Smooth muscle cell (in vitro differentiated cells): ENCODE measurements at regions not wholly inside any gene's neighbourhood (a gene's known extent, or its start where the extent isn't known, plus 50 kb on each side); places are given as distances from the start of the nearest gene placed in this dataset.
A peak's percentile ranks its signal among the peaks of the same experiment; 100 is the strongest.

ENCODE experiments used
- DNase-seq: peaks from one replicate; lab custom pipeline; 2025; ENCODE audit not compliant: unreplicated experiment; lab: John Stamatoyannopoulos, UW
- H2AFZ ChIP-seq: fragments of 200-600 bp; sonication (generic); 2 replicates; pipeline ENCODE4 v1.6.0; 2016; ENCODE audit warnings: antibody characterized with exemption, low read depth, mild to moderate bottlenecking
- H3F3A ChIP-seq: fragments of 200-600 bp; sonication (generic); 2 replicates; pipeline ENCODE4 v1.6.0; 2017; ENCODE audit warnings: antibody characterized with exemption, low read depth
- H3K27ac ChIP-seq: fragments of 200-600 bp; sonication (generic); 2 replicates; pipeline ENCODE4 v1.5.1; 2016; ENCODE audit warnings: low read depth, mild to moderate bottlenecking
- H3K27me3 ChIP-seq: fragments of 200-600 bp; sonication (generic); 2 replicates; pipeline ENCODE4 v1.6.1; 2016; ENCODE audit warnings: low read depth, mild to moderate bottlenecking
- H3K36me3 ChIP-seq: fragments of 200-600 bp; sonication (generic); 2 replicates; pipeline ENCODE4 v1.5.1; 2016; ENCODE audit warnings: low read depth
- H3K4me1 ChIP-seq: fragments of 200-600 bp; sonication (generic); 2 replicates; pipeline ENCODE4 v1.5.1; 2016; ENCODE audit warnings: low read depth
- H3K4me2 ChIP-seq: fragments of 200-600 bp; sonication (generic); 2 replicates; pipeline ENCODE4 v1.6.0; 2016; ENCODE audit warnings: mild to moderate bottlenecking
- H3K4me3 ChIP-seq: fragments of 200-600 bp; sonication (generic); 2 replicates; pipeline ENCODE4 v1.5.1; 2016; ENCODE audit warnings: mild to moderate bottlenecking
- H3K79me2 ChIP-seq: fragments of 200-600 bp; sonication (generic); 2 replicates; pipeline ENCODE4 v1.6.0; 2016; ENCODE audit warnings: low read depth, mild to moderate bottlenecking
- H3K9ac ChIP-seq: fragments of 200-600 bp; sonication (generic); 2 replicates; pipeline ENCODE4 v1.6.0; 2016; ENCODE audit warnings: low read depth
- H3K9me3 ChIP-seq: fragments of 200-600 bp; sonication (generic); replicated peaks from 2 replicates; pipeline ENCODE4 v1.5.1; 2016; ENCODE audit warnings: low read depth
- H4K20me1 ChIP-seq: fragments of 200-600 bp; sonication (generic); 2 replicates; pipeline ENCODE4 v1.6.0; 2016; ENCODE audit warnings: low read depth
- WGBS: methylation state at CpG from one replicate; pipeline ENCODE4 v1.1.7; 2016; ENCODE audit warnings: low lambda C conversion rate; 5-methylcytosine and 5-hydroxymethylcytosine counted together
- TF ChIP-seq, protein P1 (sequence below): fragments of 200-600 bp; sonication (generic); IDR thresholded peaks from 2 replicates; pipeline ENCODE4 v1.5.1; 2017; ENCODE audit warnings: borderline replicate concordance, mild to moderate bottlenecking, antibody characterized with exemption; ENCODE audit not compliant: insufficient read depth, poor library complexity, severe bottlenecking

DNA sequence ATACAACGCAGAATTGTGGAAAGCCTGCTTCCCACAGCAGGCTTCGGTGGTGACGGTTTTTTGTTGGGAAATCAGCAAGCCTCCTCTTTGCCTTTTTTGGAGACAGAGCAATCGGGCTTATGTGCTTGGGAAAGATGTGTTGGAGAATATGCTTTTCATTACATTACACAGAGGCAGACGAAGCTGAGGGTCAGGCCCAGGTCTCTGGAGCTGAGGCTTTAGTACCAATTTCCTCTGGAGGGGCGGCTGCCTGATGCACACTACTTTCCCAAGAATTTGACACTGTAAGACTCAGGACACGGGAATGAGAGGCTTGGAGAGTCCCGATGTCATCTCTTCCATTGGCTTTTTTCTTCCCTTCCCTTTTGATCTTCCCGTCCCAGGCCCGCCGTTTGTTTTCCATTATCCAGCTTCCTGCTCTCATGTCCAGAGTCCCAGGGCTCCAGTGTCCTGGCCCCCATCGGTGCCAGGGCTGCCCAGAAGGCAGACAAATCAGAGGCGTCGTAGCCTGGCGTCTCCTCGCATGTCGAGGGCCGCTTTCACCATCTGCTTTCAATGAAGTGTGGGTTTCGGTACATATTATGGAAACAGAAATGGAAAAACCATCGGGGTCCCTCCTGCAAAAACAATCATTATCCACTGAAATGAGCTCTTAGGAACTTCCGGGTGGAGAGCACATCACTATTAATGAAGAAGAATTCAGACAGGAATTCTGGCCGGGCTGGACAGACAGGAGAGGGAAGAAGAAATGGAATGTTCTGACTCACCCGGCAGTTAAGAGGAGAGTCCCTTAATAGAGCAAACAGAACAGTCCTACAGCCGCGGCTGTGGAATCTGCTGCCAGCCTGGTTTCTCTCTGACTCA, 123.0 kb upstream of the JCAD start:
- H3K4me2 ChIP-seq: peak overlapping the region; percentile 78
- peaks cover 20% of the 10 kb centered on the region for H3K4me1 ChIP-seq
- TF ChIP-seq, protein P1, sequence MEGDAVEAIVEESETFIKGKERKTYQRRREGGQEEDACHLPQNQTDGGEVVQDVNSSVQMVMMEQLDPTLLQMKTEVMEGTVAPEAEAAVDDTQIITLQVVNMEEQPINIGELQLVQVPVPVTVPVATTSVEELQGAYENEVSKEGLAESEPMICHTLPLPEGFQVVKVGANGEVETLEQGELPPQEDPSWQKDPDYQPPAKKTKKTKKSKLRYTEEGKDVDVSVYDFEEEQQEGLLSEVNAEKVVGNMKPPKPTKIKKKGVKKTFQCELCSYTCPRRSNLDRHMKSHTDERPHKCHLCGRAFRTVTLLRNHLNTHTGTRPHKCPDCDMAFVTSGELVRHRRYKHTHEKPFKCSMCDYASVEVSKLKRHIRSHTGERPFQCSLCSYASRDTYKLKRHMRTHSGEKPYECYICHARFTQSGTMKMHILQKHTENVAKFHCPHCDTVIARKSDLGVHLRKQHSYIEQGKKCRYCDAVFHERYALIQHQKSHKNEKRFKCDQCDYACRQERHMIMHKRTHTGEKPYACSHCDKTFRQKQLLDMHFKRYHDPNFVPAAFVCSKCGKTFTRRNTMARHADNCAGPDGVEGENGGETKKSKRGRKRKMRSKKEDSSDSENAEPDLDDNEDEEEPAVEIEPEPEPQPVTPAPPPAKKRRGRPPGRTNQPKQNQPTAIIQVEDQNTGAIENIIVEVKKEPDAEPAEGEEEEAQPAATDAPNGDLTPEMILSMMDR: no peak
- H4K20me1 ChIP-seq: no peaks in the 10 kb centered on the region
- H2AFZ ChIP-seq: peak overlapping the region; percentile 56
- no peaks in the 10 kb centered on the region for H3K9me3 ChIP-seq
- DNase-seq: no peak
- peak overlapping the region; percentile 98 for H3K27ac ChIP-seq
- peak overlapping the region; percentile 27 for H3K4me3 ChIP-seq
- peaks cover 17% of the 10 kb centered on the region for H3F3A ChIP-seq
- 12% methylated on average over 25 of the region's 25 CpGs for WGBS
- H3K79me2 ChIP-seq: no peaks in the 10 kb centered on the region
- no peaks in the 10 kb centered on the region for H3K36me3 ChIP-seq
- peak overlapping the region; percentile 91 for H3K9ac ChIP-seq
- no peaks in the 10 kb centered on the region for H3K27me3 ChIP-seq

DNA sequence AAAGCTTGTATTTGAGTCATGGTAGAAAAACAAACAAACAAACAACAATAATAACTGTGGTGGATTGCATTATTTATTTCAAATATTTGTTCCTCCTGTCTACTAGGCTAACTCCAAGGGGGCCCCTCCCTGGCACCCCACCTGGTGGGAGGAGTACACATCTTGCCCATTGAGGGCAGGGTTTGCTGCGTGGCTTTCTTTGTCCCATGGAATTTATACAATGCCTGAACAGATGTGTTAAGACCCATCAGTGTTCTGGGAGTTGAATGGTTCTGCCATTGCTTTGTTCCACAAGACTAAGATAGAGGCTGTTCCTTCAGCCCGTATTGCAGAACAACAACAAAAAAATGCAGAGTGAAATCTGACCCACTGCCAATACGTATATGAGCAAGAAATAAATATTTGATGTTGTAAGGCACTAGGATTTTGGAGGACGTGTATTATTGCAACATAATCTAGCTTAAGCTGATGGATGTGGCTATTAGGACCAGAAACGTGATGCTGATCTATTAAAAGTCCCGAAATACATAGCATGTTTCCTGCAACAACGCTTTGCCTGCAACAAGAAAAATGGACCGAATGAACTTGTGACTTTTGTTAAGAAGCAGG, 119.1 kb upstream of the JCAD start:
- H3K27me3 ChIP-seq: no peaks in the 10 kb centered on the region
- TF ChIP-seq, protein P1: no peak
- no peaks in the 10 kb centered on the region for H3K9me3 ChIP-seq
- WGBS: 60% methylated on average over 8 of the region's 8 CpGs
- no peaks in the 10 kb centered on the region for H3K79me2 ChIP-seq
- H3K36me3 ChIP-seq: no peaks in the 10 kb centered on the region
- H3K9ac ChIP-seq: no peak overlapping the region
- no peak for DNase-seq
- no peak overlapping the region for H3K27ac ChIP-seq
- H4K20me1 ChIP-seq: no peaks in the 10 kb centered on the region
- no peak overlapping the region for H3K4me3 ChIP-seq
- no peak overlapping the region for H3K4me2 ChIP-seq
- H3F3A ChIP-seq: peaks cover 10% of the 10 kb centered on the region
- H3K4me1 ChIP-seq: peaks cover 5% of the 10 kb centered on the region
- no peak overlapping the region for H2AFZ ChIP-seq

DNA sequence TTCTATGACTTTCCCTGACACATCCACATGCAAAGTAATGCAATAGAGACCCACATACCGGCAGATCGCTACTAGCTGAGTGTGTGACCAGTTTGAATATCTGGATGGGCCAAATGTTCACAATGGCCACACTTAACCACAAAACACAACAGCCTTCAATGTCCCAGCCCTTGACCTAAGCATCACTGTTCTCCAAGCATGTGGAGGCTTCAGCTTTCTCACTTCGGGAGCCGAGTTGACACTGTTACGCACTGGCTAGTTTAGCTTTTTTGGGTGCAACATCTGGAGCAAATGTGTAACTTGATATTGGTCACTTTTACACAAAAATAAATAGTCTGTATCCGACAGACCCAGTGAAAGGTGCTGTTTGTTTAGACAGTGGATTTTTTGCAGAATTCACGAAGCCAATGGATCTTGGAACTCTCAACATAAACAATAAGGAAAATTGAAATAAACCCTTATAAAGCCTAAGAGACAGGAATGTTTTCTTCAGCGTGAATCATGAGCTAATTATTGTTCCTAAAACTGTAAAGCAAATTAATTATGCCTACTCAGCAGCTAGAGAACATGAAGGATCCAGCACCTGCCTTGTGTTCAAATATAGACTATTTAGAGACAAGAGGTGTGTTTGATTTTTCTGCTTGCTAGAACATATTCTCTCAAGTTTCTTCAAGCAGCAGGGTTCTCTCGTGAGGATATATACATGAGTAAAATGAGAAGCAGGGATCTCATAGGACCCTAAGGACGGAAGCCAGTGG, 117.6 kb upstream of the JCAD start:
- no peak for DNase-seq
- Histone ChIP-seq H3K36me3 (no peaks in the 10 kb centered on the region), H3K4me2 (no peak overlapping the region), H3K4me1 (peaks cover 3% of the 10 kb centered on the region), H3K27me3 (no peaks in the 10 kb centered on the region), H3K4me3 (no peak overlapping the region), H4K20me1 (no peaks in the 10 kb centered on the region), H2AFZ (no peak overlapping the region), H3K27ac (no peak overlapping the region), H3K9ac (no peak overlapping the region), H3F3A (peaks cover 3% of the 10 kb centered on the region), H3K9me3 (no peaks in the 10 kb centered on the region), H3K79me2 (no peaks in the 10 kb centered on the region)
- WGBS: 93% methylated on average over 10 of the region's 10 CpGs
- TF ChIP-seq, protein P1: no peak
